HUES48 (cell line): ENCODE measurements at regions not wholly inside any gene's neighbourhood (a gene's known extent, or its start where the extent isn't known, plus 50 kb on each side); places are given as distances from the start of the nearest gene placed in this dataset.
"Not testable (repeated sequence)": the region's sequence is repeated elsewhere in the genome, so short reads cannot be mapped to it uniquely, and the experiment has no call there.

Experiments used
- H3K27ac ChIP-seq: one replicate; pipeline ENCODE4 v1.7.0; 2013; ENCODE audit warnings: low read depth, low read length, inconsistent platforms
- H3K27me3 ChIP-seq: 2 replicates; pipeline ENCODE4 v1.6.1; 2013; ENCODE audit warnings: mild to moderate bottlenecking, low read length; ENCODE audit not compliant: control insufficient read depth, insufficient read depth
- H3K36me3 ChIP-seq: 2 replicates; pipeline ENCODE4 v1.6.1; 2013; ENCODE audit warnings: low read length; ENCODE audit not compliant: control insufficient read depth, insufficient read depth
- H3K4me1 ChIP-seq: 2 replicates; pipeline ENCODE4 v1.6.1; 2013; ENCODE audit warnings: mild to moderate bottlenecking, low read length; ENCODE audit not compliant: control insufficient read depth, insufficient read depth
- H3K4me3 ChIP-seq: 2 replicates; pipeline ENCODE4 v1.5.1; 2013; ENCODE audit warnings: mild to moderate bottlenecking, low read depth, low read length
- H3K9ac ChIP-seq: 2 replicates; pipeline ENCODE4 v1.6.1; 2013; ENCODE audit warnings: mild to moderate bottlenecking, low read depth, low read length, moderate library complexity
- H3K9me3 ChIP-seq: 2 replicates; pipeline ENCODE4 v1.6.1; 2013; ENCODE audit warnings: low read length; ENCODE audit not compliant: control insufficient read depth, insufficient read depth

DNA sequence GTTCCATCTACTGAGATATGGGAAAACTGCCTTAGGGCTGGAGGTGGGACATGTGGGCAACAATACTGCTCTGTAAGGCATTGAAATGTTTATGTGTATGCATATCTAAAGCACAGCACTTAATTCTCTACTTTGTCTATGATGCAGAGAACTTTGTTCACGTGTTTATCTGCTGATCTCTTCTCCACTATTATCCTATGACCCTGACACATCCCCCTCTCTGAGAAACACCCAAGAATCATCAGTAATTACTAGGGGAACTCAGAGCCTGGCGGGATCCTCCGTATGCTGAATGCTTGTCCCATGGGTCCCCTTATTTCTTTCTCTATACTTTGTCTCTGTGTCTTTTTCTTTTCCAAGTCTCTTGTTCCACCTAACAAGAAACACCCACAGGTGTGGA, 63.8 kb downstream of the OR4A15 start:
- peaks cover 85% of the 10 kb centered on the region for H3K9me3 ChIP-seq

GRCh38 chr11:55457641-55458040, 89.9 kb downstream of the OR4A15 start:
- H3K4me3 ChIP-seq: no peak overlapping the region
- H3K9me3 ChIP-seq: peaks cover 66% of the 10 kb centered on the region
- no peaks in the 10 kb centered on the region for H3K36me3 ChIP-seq
- no peak overlapping the region for H3K27ac ChIP-seq
- H3K4me1 ChIP-seq: no peaks in the 10 kb centered on the region
- H3K9ac ChIP-seq: no peak overlapping the region
- no peaks in the 10 kb centered on the region for H3K27me3 ChIP-seq

More for the DNA sequence above, 63.8 kb downstream of the OR4A15 start:
- not testable (repeated sequence) for H3K9ac ChIP-seq, H3K36me3 ChIP-seq, H3K27ac ChIP-seq, H3K4me3 ChIP-seq, H3K4me1 ChIP-seq, H3K27me3 ChIP-seq

DNA sequence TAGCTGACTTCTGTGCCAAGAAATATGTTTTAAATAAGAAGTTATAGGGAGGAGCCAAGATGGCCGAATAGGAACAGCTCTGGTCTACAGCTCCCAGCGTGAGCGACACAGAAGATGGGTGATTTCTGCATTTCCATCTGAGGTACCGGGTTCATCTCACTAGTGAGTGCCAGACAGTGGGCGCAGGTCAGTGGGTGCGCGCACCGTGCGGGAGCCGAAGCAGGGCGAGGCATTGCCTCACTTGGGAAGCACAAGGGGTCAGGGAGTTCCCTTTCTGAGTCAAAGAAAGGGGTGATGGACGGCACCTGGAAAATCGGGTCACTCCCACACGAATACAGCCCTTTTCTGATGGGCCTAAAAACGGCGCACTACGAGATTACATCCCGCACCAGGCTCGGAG, 92.1 kb downstream of the OR4A15 start:
- not testable (repeated sequence) for H3K27me3 ChIP-seq, H3K4me1 ChIP-seq, H3K9ac ChIP-seq, H3K36me3 ChIP-seq, H3K4me3 ChIP-seq, H3K27ac ChIP-seq
- H3K9me3 ChIP-seq: peaks cover 44% of the 10 kb centered on the region

DNA sequence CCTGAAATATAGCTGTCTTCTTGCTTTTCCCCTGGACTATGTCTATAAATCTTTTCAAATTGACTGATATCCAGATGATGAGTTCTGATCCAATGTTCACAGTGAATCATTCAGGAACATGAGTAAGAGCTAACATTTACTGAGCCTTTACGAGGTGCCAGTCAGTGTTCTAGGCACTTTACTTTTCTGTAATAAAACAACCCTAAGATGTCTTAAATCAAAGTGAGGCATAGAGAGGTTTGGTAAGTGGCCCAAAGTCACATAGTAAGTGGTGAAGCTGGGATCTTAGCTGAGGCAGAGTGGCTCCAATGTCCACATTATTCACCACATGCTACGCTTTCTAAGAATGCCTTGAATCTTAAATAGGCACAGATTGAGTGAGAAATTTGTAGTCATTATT, 79.9 kb upstream of the OR4C15 start:
- Histone ChIP-seq H3K9me3 (peaks cover 78% of the 10 kb centered on the region), H3K9ac (no peak overlapping the region), H3K4me3 (no peak overlapping the region), H3K4me1 (no peaks in the 10 kb centered on the region), H3K27me3 (no peaks in the 10 kb centered on the region), H3K27ac (no peak overlapping the region), H3K36me3 (no peaks in the 10 kb centered on the region)

GRCh38 chr11:55481416-55481815, 72.9 kb upstream of the OR4C15 start:
- H3K4me3 ChIP-seq: no peak overlapping the region
- H3K27ac ChIP-seq: no peak overlapping the region
- no peaks in the 10 kb centered on the region for H3K4me1 ChIP-seq
- H3K9ac ChIP-seq: no peak overlapping the region
- H3K27me3 ChIP-seq: no peaks in the 10 kb centered on the region
- H3K9me3 ChIP-seq: peaks cover 84% of the 10 kb centered on the region
- H3K36me3 ChIP-seq: no peaks in the 10 kb centered on the region

- peaks cover 85% of the 10 kb centered on the region for H3K9me3 ChIP-seq
- H3K36me3 ChIP-seq: no peaks in the 10 kb centered on the region
Observed at GRCh38 chr11:55497068-55497467, 57.2 kb upstream of the OR4C15 start.

GRCh38 chr11:55501014-55501413, 53.3 kb upstream of the OR4C15 start:
- Histone ChIP-seq H3K27me3 (no peaks in the 10 kb centered on the region), H3K27ac (no peak overlapping the region), H3K4me1 (no peaks in the 10 kb centered on the region), H3K4me3 (no peak overlapping the region), H3K36me3 (no peaks in the 10 kb centered on the region), H3K9me3 (peaks cover 85% of the 10 kb centered on the region), H3K9ac (no peak overlapping the region)

More at GRCh38 chr11:55497068-55497467, 57.2 kb upstream of the OR4C15 start:
- Histone ChIP-seq H3K27ac (no peak overlapping the region), H3K4me1 (no peaks in the 10 kb centered on the region), H3K9ac (no peak overlapping the region), H3K27me3 (no peaks in the 10 kb centered on the region), H3K4me3 (no peak overlapping the region)

DNA sequence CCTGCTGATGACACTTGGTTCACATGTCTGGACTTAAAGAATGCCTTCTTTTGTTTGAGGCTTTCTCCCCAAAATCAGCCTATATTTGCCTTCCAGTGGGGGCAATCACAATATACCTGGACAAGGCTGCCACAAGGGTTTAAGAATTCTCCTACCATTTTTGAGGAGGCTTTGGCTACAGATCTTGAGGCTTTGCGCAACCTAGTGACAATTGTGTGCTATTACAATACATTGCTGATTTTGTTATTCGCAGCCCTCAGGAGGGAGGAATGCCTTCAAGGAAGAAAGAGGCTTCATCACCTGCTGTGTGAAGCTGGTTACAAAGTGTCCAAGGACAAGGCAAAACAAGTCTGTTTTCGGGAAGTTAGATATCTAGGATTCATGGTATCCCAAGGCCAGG, 50.8 kb upstream of the OR4C15 start:
- H3K9me3 ChIP-seq: peaks cover 85% of the 10 kb centered on the region
- no peak overlapping the region for H3K27ac ChIP-seq
- no peaks in the 10 kb centered on the region for H3K27me3 ChIP-seq
- no peaks in the 10 kb centered on the region for H3K36me3 ChIP-seq
- H3K9ac ChIP-seq: no peak overlapping the region
- H3K4me1 ChIP-seq: no peaks in the 10 kb centered on the region
- H3K4me3 ChIP-seq: no peak overlapping the region
